K562 (cell line): ENCODE measurements at regions not wholly inside any gene's neighbourhood (a gene's known extent, or its start where the extent isn't known, plus 50 kb on each side); places are given as distances from the start of the nearest gene placed in this dataset.

Experiments used
- C11orf30 ChIP-seq: fragments of 450-650 bp; IDR thresholded peaks from 2 replicates; pipeline ENCODE4 v1.6.1; 2016; ENCODE audit warnings: low read depth, mild to moderate bottlenecking
- EZH2 ChIP-seq: IDR thresholded peaks from 2 replicates; pipeline ENCODE4 v1.6.1; 2012; ENCODE audit warnings: low read depth, mild to moderate bottlenecking, inconsistent platforms, low read length, borderline replicate concordance
- L3MBTL2 ChIP-seq: fragments of 450-650 bp; IDR thresholded peaks from 2 replicates; pipeline ENCODE4 v1.6.1; 2016; ENCODE audit warnings: mild to moderate bottlenecking, moderate library complexity
- POLR2A ChIP-seq: fragments of 450-650 bp; conservative IDR thresholded peaks from 2 replicates; pipeline ENCODE4 v1.6.1; 2016
- RCOR1 ChIP-seq, 2 experiments: IDR thresholded peaks; 2 replicates each; pipeline ENCODE4 v1.6.1; 2012; ENCODE audit warnings: low read depth in 2 of 2, low read length in 2 of 2, borderline replicate concordance in 1 of 2, improper control_type of control experiment in 1 of 2
- SRSF3 ChIP-seq: fragments of 200-400 bp; formaldehyde crosslinking; IDR thresholded peaks from 2 replicates; pipeline ENCODE4 v1.6.1; 2016; ENCODE audit warnings: mild to moderate bottlenecking, low read length, moderate library complexity; ENCODE audit not compliant: insufficient read depth
- TOE1 ChIP-seq, 2 experiments: fragments of 450-650 bp in 1 of 2; sonication (generic) in 1 of 2; formaldehyde crosslinking in 1 of 2; IDR thresholded peaks; 2 replicates each; pipeline versions ENCODE4 v1.7.1 to v1.8.0; 2016 to 2022; ENCODE audit warnings: borderline replicate concordance in 2 of 2, mild to moderate bottlenecking in 2 of 2, antibody characterized with exemption in 1 of 2, inconsistent platforms in 1 of 2, low read depth in 1 of 2, missing genetic modification reagents in 1 of 2, moderate library complexity in 1 of 2
- TF ChIP-seq, protein P1 (sequence below): sonication (generic); formaldehyde crosslinking; IDR thresholded peaks from 2 replicates; pipeline ENCODE4 v1.8.1; 2022; ENCODE audit warnings: missing genetic modification reagents

- TF ChIP-seq, protein P1, sequence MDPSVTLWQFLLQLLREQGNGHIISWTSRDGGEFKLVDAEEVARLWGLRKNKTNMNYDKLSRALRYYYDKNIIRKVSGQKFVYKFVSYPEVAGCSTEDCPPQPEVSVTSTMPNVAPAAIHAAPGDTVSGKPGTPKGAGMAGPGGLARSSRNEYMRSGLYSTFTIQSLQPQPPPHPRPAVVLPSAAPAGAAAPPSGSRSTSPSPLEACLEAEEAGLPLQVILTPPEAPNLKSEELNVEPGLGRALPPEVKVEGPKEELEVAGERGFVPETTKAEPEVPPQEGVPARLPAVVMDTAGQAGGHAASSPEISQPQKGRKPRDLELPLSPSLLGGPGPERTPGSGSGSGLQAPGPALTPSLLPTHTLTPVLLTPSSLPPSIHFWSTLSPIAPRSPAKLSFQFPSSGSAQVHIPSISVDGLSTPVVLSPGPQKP (CRISPR knock-in tag) = no peak
- no peak for TF ChIP-seq L3MBTL2
- no peak for TF ChIP-seq C11orf30
- TF ChIP-seq SRSF3 = no peak
- TF ChIP-seq TOE1 (IDR thresholded peaks at IDR 0.05; ENCODE audit: borderline replicate concordance) = no peak
- no peak for TF ChIP-seq TOE1 (CRISPR knock-in tag; IDR thresholded peaks at IDR 0.05; ENCODE audit: borderline replicate concordance, low read depth)
- TF ChIP-seq EZH2 = no peak
- no peak for TF ChIP-seq POLR2A
- no peak for TF ChIP-seq RCOR1 (IDR thresholded peaks at IDR 0.05; ENCODE audit: borderline replicate concordance in 1 of 2, low read depth in 2 of 2, low read length in 2 of 2)
These were observed 178.9 kb upstream of the TMEM106B start for GRCh38 chr7:12032146-12032545.
